SK-N-MC (cell line): ENCODE measurements at regions not wholly inside any gene's neighbourhood (a gene's known extent, or its start where the extent isn't known, plus 50 kb on each side); places are given as distances from the start of the nearest gene placed in this dataset.

Experiments
- EZH2 ChIP-seq: fragments of 200-600 bp; sonication (generic); IDR thresholded peaks from one replicate; pipeline ENCODE4 v1.6.1; 2017; ENCODE audit warnings: antibody characterized with exemption
- FOXP2 ChIP-seq: optimal IDR thresholded peaks from 2 replicates; pipeline ENCODE3; 2011; ENCODE audit warnings: mild to moderate bottlenecking, moderate library complexity; ENCODE audit not compliant: insufficient read depth; ENCODE audit errors: extremely low read length, control extremely low read depth
- POLR2AphosphoS5 ChIP-seq: IDR thresholded peaks from 2 replicates; pipeline ENCODE4 v1.6.1; 2012; ENCODE audit warnings: mild to moderate bottlenecking, low read depth, low read length, borderline replicate concordance

DNA sequence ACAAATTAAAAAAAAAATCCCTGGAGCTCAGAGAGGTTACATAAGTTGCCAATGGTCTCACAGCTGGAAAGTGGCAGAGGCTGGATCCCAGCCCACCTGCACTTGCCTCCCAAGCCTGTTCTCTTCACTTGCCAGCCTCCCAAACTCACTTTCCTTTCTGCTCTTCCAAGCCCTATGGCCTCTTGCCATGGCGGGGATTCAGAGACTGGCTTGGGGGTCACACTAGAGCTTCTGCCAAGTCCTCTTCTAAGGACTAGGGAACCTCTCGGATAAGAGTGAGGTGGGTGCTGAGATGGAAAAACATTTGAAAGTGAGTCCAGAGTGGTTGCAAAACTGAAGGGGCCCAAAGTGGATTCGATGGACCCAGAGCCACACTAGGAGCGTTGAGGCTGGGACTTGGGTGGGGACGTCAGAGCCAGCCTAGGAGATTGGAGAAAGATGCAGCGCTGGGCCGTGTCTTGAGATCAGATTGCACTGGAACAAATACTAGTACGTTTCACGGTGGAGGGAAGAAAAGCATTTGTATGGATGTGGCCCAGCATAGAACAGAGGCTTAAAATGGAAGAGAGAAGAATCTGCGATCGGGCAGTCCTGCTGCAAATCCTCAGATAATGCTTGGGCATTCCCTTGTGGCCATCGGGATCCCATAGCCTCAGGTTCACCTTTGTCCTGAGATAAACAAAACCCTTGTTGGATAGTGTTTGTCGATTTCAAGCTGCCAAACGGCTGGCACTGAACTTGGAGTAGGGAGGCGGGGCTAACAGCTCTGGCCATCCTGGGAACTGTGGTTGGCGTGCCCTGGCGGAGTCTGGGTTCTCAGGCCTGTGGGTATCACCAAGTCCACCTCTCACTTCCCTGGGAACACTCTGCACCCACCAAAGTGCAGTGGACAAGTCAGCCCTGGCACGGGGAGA lies 84.8 kb downstream of the ING1 start:
- TF ChIP-seq EZH2 (no peak), POLR2AphosphoS5 (no peak), FOXP2 (no peak)
